Left renal cortex interstitium (tissue), 4 donors: ENCODE measurements at regions not wholly inside any gene's neighbourhood (a gene's known extent, or its start where the extent isn't known, plus 50 kb on each side); places are given as distances from the start of the nearest gene placed in this dataset.

Experiments used
- DNase-seq, 4 donors: peaks; one replicate each; pipeline ENCODE4 v3.0.0-alpha.2; 2013; ENCODE audit warnings: low read depth in 4 of 4, low spot score in 2 of 4, missing footprints in 1 of 4

DNA sequence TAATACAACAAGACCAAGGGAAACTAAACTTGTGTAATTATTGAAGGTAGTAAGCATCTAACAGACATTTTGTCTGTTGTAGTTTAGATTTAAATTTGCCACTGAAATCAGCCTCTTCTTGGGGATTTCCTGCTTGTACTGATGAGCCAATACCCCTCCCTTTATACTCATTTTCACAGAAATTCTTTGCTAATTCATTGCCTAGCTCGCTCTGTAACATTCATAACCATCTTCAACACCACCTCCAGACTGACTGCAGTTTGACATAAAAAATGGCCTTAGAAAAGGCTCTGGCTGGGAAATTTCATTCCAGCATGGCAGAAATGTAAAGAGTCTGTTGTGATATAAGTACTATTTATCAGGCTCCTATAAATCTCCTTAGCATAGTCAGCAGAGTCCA is 109.7 kb upstream of the FLRT2 start:
- DNase-seq: no peak

DNA sequence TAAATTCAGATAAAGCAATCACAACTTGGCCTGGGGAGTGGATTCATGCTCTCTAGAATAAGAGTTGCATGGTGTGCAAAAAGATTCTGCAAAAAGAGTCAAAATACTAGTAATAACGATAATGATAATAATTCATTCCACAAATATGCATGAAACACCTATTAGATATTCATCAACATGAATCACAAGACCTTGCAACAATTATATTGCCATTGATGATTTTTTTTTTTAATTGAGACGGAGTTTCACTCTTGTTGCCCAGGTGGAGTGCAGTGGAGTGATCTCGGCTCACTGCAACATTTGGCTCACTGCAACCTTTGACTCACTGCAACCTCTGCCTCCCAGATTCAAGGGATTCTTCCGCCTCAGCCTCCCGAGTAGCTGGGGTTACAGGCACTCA is 109.2 kb upstream of the FLRT2 start:
- DNase-seq: no peak

DNA sequence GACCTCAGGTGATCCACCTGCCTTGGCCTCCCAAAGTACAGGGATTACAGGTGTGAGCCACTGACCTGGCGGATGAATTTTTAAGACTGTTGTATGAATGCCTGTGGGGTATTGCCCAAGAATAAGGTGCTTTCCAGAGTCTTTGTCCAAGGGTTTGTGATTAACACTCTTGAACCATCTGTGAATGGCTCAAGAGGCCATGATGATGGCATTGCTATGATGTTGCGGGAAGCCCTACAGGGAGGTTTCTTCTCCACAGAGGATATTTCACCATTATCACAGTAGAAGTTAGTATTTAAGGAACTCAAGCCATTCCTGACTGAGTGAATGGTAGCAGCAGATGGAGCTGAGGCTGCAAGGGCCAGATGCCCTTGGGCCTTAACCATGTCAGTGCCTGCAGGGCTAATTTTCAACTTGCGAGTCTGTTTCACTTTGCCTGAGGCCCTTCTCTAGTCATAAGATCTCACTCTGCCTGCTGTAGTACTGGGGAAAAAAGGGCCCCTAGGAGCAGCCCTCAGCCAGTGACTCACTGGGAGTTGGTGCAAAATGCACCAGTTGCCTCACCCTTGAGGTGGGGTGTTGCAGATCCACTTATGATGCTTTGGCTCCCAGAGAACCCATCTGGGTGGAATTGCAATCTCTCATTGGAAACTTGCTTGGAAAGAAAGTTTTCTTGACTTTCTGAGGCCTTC is 108.6 kb upstream of the FLRT2 start:
- DNase-seq: no peak

DNA sequence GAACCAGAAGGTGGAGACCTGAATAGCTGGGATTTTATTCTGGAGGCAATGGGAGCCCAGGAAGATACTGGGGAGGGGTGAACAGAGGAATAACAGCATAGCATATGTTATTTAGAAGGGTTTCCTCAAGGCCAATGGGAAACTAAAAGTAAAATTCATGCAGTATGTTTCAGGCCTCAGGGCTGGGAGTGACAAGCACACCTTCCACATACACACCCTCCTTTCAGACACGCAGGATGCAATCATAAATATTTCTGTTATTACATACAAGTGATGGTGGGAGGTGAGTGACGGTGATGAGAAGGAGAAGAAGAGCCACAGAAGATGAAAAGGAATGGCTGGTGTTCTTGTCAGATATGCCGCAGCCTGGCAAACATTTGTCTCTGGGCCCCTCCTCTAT is 106.1 kb upstream of the FLRT2 start:
- no peak for DNase-seq

DNA sequence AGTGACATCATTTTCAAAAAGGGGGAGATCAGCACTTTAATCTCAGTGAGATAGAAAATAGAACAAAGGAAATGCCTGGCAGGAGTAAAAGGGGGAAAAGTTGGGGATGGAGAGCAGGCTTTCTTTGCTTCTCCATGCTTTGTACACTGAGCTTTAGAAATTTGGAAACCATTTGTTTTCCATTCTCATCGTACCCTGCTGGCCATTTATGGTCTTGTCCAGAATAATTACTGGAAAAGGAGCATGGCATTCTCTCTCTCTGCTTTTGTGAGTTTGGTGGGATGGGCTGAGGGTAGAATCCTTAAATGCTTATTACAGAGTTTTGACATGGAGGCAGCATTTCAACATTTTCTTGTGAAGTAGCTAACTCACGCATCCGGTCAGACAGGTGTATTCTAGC is 104.4 kb upstream of the FLRT2 start:
- no peak for DNase-seq

DNA sequence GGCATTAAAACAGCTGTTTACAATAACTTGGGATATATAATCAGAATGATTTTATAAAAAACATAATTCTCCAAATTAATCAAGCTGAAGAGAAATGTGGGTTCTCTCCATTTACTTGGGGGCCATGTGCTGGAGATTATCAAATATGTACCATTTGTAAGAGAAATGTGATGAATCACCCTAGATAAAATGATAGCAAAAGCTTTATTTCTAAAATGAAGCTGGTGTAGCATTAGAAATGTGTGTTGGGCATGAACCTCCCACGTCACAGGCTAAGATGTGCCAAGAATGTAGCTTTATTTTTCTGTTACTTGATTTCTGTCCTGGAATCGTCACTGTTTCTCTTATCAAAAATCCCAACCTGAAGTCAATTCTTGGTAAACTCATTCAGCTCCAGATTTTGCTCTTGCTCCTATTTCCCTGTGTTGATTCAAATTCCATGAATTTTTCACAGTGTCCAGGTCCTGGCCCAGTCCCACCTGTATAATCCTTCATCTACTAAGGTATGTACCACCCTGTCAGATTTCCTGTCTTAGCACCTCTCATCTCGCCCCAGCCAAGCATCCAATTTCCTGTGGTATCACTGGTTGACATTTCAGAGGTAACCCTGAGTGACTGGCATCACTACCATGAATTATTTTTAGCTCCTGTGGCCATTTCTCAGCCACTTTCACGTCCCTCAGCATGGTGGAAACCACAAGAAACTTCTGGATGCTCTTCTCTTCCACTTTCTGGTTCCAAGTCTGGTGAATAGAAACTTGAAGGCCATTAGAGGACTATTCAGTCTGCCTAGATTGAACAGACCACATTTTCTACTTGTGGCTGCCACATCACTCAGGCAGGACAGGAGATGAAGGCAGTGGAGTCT is 103.6 kb upstream of the FLRT2 start:
- DNase-seq: no peak

DNA sequence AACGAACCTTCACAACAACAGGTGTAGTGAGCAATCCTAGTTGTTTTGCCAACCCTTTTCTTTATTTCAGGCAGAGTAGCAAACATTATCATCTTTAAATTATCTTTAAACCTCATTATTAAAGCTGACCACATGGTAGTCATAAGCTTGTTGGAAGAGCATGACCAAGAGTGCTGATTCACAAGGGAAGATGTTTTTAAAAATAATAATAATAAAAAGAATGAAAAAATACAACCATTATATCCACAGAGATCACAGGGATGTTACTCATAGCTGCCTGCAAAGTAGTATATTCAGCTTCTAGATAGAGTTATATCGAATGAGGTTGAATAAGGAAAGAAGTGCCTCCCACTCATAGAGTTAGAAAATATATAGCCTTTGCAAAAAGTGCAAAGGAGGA is 101.0 kb upstream of the FLRT2 start:
- no peak for DNase-seq

DNA sequence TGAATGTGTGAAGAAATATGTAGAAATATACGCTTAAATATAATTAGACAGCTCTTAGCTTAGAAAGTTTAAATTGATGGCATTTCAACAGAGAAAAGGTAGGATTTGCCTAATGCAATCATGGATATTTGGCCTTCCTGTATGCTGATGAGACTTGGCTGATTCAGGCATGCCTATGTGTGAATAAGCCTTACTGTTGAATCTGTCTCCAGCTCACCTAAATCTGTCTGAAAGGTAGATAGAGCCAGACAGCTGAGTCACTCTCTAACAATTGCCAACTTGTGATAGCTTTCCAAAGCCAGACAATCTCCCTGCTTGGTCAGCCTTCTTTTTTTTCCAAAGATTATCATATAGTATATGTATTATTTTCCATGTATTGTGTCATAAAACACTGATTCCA is 92.8 kb upstream of the FLRT2 start:
- no peak for DNase-seq

DNA sequence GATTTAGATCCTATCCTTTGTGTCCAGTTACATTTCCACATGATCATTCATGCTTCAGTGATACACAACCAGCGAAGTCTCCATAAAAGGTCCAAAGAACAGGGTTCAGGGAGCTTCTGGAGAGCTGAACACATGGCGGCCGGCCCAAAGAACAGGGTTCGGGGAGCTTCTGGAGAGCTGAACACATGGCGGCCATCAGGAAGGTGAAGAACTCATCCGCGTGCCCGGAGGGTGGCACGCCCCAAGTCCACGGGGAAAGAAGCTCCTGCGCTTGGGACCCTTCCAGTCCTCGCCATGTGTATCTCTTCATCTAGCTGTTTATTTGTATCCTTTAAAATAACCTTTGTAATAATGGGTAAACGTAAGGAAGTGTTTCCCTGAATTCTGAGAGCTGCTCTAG is 91.9 kb upstream of the FLRT2 start:
- no peak for DNase-seq

DNA sequence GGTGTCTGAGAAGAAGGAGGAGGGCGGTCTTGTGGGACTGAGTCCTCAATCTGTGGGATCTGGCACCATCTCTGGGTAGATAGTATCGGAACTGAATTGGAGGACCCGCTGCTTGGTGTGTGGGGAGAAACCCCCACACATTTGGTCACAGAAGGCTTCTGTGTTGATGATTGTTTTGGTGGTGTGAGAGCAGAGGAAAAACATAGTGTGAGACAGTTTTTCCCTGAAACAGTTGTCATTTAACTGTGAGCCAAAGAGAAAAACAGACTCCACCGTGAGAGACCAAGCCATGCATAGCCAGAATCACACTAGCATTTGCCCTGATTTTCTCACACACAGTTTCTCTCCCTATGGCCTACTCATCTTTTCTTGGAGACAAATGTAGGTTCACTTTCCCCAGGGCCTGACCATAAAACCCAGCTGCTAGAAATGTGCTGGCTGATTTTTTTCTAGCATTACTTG is 91.4 kb upstream of the FLRT2 start:
- no peak for DNase-seq

DNA sequence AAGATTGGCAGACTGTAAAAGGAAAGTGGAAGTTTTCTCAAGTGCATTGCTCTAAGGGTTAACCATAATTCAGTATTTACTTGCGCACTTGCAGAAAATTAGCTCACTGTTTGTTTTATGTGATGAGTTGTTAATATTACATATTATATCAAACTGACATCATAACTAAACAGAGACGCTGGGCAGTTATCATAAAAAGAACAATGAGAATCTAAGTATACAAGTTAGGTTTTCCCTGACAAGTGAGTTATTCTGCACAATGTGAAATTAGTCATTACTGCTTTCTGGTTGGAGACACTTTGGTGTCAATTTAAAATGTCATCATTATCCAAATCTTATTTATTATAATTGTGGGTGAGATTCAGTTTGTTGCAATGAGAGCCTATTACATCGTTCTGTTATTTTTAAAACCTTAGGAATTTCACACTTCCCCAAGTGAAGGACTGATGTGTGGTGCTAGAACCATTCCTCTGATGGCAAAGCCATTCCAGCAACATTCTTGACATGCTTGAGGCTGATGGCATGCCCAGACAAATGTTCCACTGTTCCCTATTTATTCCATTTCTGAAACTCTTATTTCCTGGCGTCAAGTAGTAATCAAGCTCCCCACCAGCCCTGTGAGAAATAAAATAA is 90.1 kb upstream of the FLRT2 start:
- no peak for DNase-seq

DNA sequence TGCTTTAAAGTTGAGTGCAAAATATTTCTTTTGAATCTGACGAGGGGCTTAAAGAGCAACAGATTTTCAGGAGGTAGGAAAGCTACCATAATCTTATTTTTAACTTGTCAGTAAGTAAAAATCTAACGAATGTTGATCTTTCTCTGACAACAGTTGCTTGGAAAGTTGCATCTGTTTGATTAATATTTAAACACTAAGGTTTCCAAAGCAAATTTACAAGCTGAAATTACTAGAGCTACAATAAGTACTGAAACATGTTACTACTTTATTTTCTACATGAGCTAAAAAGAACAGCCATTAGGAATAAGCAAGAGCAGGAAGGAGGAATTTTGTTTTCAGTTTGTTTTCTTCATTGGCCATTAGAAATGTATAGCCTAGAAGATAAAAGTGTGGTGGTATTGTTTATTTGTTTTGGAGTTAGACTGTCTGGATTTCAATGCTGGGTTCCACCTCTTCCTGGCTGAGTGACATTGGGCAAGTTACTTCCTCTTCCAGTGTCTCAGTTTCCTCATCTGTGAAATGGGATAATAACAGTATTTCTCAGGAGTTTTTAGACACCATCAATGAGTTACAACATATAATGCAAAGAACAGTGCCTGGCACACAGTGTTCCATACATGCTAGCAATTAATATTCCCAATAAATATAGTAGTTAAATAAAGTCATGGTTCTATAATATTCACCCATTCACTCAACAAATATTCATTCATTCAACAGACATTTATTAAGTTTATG is 87.9 kb upstream of the FLRT2 start:
- no peak for DNase-seq

DNA sequence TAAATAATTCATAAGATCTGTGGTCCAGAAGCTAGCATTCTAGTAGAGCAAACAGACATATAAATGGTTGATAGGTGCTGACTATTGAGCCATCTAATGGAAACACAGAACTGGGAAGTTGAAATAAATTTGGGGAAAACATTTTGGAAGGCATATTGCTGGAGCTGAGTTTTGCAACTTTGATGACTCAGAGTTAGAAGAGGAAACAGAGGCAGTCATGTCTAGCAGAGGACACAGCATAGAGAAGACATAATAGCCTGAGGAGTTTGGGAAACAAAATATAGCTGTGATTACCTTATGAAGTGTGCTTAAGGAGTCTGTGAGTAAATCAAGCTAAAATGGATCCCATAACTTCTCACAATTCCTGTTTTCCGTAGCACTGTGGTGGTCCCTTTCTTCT is 86.9 kb upstream of the FLRT2 start:
- no peak for DNase-seq

DNA sequence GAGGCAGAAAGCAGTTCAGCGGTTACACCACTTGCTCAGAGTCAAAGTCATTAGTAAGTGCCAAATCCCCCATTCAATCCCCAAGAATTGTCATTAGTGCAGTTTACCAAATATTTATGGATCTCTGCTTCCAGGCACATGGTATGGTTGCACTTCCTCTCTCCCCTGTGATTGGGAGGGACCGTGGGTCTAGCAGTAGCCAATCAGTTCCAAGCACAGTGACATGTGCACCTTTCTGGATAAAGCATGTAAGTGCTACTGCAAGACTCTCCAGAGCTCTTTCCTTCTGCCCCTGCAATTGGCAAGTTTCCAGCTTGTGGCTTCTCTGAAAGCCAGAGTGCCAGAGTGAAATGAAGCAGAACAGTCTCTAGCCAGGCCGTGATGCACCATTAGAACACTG is 85.3 kb upstream of the FLRT2 start:
- DNase-seq: peak in 1 of 4 donors; percentile 3

DNA sequence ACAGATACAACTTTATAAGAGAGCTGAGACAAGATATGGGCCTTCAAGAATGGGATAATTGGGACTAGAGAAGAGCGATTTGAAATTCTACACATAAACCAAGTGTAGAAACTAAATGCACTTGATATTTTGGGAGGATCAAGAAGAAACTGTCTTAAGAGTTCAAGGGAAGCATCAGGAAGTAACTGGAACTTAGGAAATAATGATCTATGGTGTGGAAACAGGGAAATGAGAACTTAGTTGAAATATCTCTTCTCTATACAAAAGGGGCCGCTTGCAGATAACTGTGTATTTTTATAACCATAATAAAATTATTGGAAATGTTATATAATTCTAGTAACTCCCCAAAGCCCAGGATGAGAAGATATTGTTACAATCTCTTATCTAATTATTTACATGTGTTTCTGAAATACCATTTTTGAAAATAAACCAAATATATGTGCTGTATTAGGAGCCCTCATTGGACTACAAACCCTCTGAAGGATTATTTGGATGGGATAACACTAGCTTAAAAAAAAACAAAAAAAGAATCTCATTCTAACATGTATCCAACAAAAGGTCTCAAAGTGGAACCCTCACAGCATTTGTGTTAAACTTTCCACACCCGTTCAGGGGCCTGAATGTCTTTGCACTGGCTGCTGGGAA is 84.7 kb upstream of the FLRT2 start:
- DNase-seq: no peak

DNA sequence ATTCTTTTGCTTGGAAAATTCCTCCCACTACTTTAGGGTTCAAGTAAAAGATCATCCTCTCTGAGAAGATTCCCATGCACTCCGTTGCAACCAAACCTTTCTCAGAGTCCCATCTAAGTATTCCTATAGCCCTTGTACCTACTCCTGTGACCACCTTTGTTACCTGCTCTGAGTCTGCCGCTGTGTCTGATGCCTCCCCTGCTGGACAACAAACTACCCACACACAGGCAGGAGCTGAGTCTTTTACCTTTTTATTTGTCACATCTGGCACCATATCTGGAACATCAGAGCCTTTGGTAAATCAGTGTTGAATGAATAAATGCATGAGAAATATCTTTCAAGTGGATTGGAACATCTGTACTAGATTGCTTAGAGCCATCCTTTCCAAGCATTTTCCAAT is 82.1 kb upstream of the FLRT2 start:
- DNase-seq: no peak

DNA sequence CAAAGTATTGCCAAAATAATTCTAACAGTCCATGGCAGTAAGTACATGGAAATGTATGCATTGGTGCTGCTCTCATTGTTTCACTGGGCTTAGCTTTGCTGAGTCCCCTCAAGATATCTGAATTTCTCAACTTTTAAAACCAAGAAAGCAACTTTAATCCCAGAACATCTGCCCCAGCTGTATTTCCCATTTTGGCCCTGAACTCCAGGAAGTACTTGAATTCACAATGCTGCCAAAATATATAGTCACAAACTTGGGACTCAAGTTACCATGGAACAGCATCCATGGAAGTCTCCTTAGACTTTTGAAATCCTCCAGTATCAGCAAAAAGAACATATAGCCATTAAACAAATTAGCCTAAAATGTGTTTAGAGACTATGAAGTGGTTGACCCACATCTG is 78.5 kb upstream of the FLRT2 start:
- DNase-seq: no peak

DNA sequence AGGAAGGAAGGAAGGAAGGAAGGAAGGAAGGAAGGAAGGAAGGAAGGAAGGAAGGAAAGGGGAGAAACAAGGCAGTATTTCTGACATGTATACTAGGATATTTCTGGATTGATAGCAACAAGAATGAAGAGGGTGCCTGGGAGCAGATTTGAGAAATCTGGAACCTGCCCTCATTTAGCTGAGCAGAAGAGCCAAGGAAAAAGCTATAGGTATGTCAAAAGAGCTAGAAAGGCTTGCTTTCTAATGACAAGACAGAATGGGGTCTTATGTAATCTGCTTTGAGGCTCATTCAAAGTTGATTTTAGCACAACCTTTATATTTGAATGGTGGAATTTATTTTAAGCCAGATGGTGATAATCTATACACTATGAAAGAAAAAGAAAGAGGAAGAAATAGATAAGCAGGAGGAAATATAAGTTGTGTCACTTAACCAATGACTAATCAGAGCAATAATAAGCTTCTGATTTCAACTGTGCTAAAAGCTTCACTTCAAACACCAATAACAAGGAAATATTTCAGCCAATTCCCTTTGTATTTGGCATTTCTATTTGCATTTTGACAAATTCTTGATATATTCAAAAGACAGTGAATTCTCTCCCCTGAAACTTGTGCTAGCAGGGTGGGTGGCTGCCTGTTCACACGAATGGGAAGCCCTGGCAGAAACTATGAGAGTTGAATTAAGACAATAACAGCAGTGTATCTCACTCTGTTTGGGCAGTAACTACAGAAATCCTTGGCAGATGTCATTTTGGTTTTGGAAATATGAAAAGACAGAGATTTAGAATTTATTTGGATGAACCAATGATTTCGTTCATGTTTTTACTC is 76.3 kb upstream of the FLRT2 start:
- DNase-seq: no peak

DNA sequence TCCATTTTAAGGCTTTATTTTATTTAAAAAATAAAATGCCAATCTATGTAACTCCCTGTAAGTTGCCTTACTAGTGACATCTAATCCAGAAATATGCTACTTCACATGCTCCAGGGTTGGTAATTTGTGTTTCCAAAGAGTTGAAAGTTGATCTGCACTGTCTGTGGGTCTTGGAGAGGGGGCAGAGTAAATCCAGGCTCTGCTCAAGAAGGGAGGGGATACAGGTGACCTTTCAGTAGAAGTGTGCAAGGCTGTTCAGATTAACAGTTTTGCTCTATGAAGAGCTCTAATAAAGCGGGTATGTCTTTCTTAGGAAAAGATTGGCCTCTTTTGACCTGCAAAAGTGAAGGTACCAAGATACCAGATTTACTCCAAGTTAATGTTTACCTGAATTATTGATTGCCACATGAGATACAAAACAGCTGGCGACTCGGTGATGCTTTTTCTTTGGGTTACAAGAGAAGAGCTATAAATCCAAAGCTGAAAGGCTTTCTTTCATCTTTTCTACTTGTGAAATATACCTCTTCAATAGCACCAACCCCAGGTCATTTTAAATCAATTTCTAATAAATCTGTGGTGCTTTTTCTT is 75.6 kb upstream of the FLRT2 start:
- no peak for DNase-seq
